SK-N-SH (cell line): ENCODE measurements at regions not wholly inside any gene's neighbourhood (a gene's known extent, or its start where the extent isn't known, plus 50 kb on each side); places are given as distances from the start of the nearest gene placed in this dataset.

ENCODE experiments used
- CTCF ChIA-PET: fragments of 300-600, 350-600 bp; formaldehyde crosslinking; extraction: SDS; loops from one replicate; lab custom pipeline; 2021; lab: Yijun Ruan, JAX
- POLR2A ChIA-PET: fragments of 350-600 bp; sonication (Branson Sonifier 250); formaldehyde crosslinking; extraction: SDS; loops from one replicate; lab custom pipeline; 2020; ENCODE audit warnings: antibody characterized with exemption, inconsistent platforms; lab: Yijun Ruan, JAX
- DNase-seq: peaks from one replicate; pipeline ENCODE4 v3.0.0; 2012
- H2AFZ ChIP-seq: fragments of 200-600 bp; sonication (generic); 2 replicates; pipeline ENCODE4 v1.8.1; 2016; ENCODE audit warnings: antibody characterized with exemption, mild to moderate bottlenecking, low read depth
- H3F3A ChIP-seq: fragments of 200-600 bp; sonication (generic); replicated peaks from 2 replicates; pipeline ENCODE3; 2016; ENCODE audit warnings: antibody characterized with exemption, mild to moderate bottlenecking; ENCODE audit not compliant: insufficient read depth
- H3K27ac ChIP-seq, 2 experiments: fragments of 200-500 bp in 1 of 2; fragments of 200-600 bp in 1 of 2; sonication (Bioruptor generic) in 1 of 2; sonication (generic), shearing (Covaris generic) in 1 of 2; 2 replicates each; pipeline versions ENCODE4 v1.5.1 to v1.6.1; 2014 to 2016; ENCODE audit warnings: low read depth in 2 of 2, inconsistent platforms in 1 of 2, low read length in 1 of 2, mild to moderate bottlenecking in 1 of 2, mixed read lengths in 1 of 2
- H3K27me3 ChIP-seq: fragments of 200-600 bp; sonication (generic), shearing (Covaris generic); 2 replicates; pipeline ENCODE4 v1.6.1; 2016; ENCODE audit warnings: mixed run types; ENCODE audit not compliant: insufficient read depth
- H3K36me3 ChIP-seq, 2 experiments: fragments of 200-500 bp in 1 of 2; fragments of 200-600 bp in 1 of 2; sonication (Bioruptor generic) in 1 of 2; sonication (generic) in 1 of 2; replicated peaks in 1 of 2; 2 replicates each; pipeline versions ENCODE3 to v1.5.1; 2014 to 2016; ENCODE audit warnings: low read length in 1 of 2, mild to moderate bottlenecking in 1 of 2; ENCODE audit not compliant: insufficient read depth in 2 of 2, control insufficient read depth in 1 of 2
- H3K4me1 ChIP-seq, 2 experiments: fragments of 200-500 bp in 1 of 2; fragments of 200-600 bp in 1 of 2; sonication (Bioruptor generic) in 1 of 2; sonication (generic), shearing (Covaris generic) in 1 of 2; 2 replicates each; pipeline versions ENCODE4 v1.5.1 to v1.6.1; 2014 to 2016; ENCODE audit warnings: low read depth in 1 of 2, low read length in 1 of 2, mixed run types in 1 of 2; ENCODE audit not compliant: insufficient read depth in 2 of 2, control insufficient read depth in 1 of 2
- H3K4me2 ChIP-seq: fragments of 200-600 bp; sonication (generic), shearing (Covaris generic); 2 replicates; pipeline ENCODE4 v1.6.1; 2017; ENCODE audit warnings: mixed run types
- H3K4me3 ChIP-seq, 2 experiments: fragments of 200-500 bp in 1 of 2; fragments of 200-600 bp in 1 of 2; sonication (Bioruptor generic) in 1 of 2; sonication (generic), shearing (Covaris generic) in 1 of 2; 2 replicates each; pipeline versions ENCODE4 v1.5.1 to v1.8.1; 2014 to 2016; ENCODE audit warnings: low read depth in 2 of 2, inconsistent platforms in 1 of 2, low read length in 1 of 2, mild to moderate bottlenecking in 1 of 2, mixed read lengths in 1 of 2, moderate library complexity in 1 of 2
- H3K79me2 ChIP-seq: fragments of 200-600 bp; sonication (generic); 2 replicates; pipeline ENCODE4 v1.8.1; 2017; ENCODE audit warnings: mild to moderate bottlenecking; ENCODE audit not compliant: insufficient read depth
- H3K9ac ChIP-seq: fragments of 200-600 bp; sonication (generic); 2 replicates; pipeline ENCODE4 v1.6.1; 2017; ENCODE audit warnings: mixed run types
- H3K9me2 ChIP-seq: fragments of 200-600 bp; sonication (generic); 2 replicates; pipeline ENCODE4 v1.6.1; 2017; ENCODE audit warnings: mixed run types
- H3K9me3 ChIP-seq: fragments of 200-600 bp; sonication (generic); 2 replicates; pipeline ENCODE4 v1.6.1; 2017; ENCODE audit warnings: mixed run types, mild to moderate bottlenecking, moderate library complexity
- H4K20me1 ChIP-seq: fragments of 200-600 bp; sonication (generic); 2 replicates; pipeline ENCODE4 v1.6.1; 2017; ENCODE audit warnings: mild to moderate bottlenecking, mixed run types; ENCODE audit not compliant: insufficient read depth
- CHD2 ChIP-seq: fragments of 150-350 bp; IDR thresholded peaks from 2 replicates; pipeline ENCODE4 v1.6.1; 2018; ENCODE audit warnings: low read length; ENCODE audit not compliant: partially characterized antibody
- CTCF ChIP-seq: fragments of 200-600 bp; sonication (generic); IDR thresholded peaks from 2 replicates; pipeline ENCODE4 v1.6.1; 2017; ENCODE audit warnings: antibody characterized with exemption, mild to moderate bottlenecking, moderate library complexity
- ELF1 ChIP-seq: IDR thresholded peaks from 2 replicates; pipeline ENCODE4 v1.4.0; 2012
- EP300 ChIP-seq, 2 experiments: IDR thresholded peaks; 2 replicates each; pipeline versions ENCODE4 v1.4.0 to v1.6.1; 2012; ENCODE audit warnings: borderline replicate concordance in 1 of 2, low read depth in 1 of 2, low read length in 1 of 2
- EZH2phosphoT487 ChIP-seq: fragments of 200-600 bp; sonication (generic); IDR thresholded peaks from 2 replicates; pipeline ENCODE4 v1.6.1; 2017; ENCODE audit warnings: low read depth, mixed run types, mild to moderate bottlenecking, antibody characterized with exemption, moderate library complexity, borderline replicate concordance
- FOXJ3 ChIP-seq: sonication (generic); formaldehyde crosslinking; IDR thresholded peaks from 2 replicates; pipeline ENCODE4 v1.5.1; 2020; ENCODE audit warnings: mild to moderate bottlenecking, missing genetic modification reagents
- GABPA ChIP-seq: IDR thresholded peaks from 2 replicates; pipeline ENCODE4 v1.4.0; 2012; ENCODE audit warnings: low read depth, mild to moderate bottlenecking
- GATA2 ChIP-seq: sonication (generic); formaldehyde crosslinking; IDR thresholded peaks from 2 replicates; pipeline ENCODE4 v1.5.0; 2020; ENCODE audit warnings: mild to moderate bottlenecking, missing genetic modification reagents
- IRF3 ChIP-seq: fragments of 150-350 bp; IDR thresholded peaks from 2 replicates; pipeline ENCODE4 v1.6.1; 2016; ENCODE audit warnings: mild to moderate bottlenecking, low read depth, low read length
- MEF2A ChIP-seq: IDR thresholded peaks from 2 replicates; pipeline ENCODE4 v1.4.0; 2012; ENCODE audit warnings: low read depth, borderline replicate concordance
- POLR2AphosphoS5 ChIP-seq: IDR thresholded peaks from 2 replicates; pipeline ENCODE4 v1.6.1; 2012; ENCODE audit warnings: low read depth, low read length
- RCOR1 ChIP-seq: fragments of 150-350 bp; IDR thresholded peaks from 2 replicates; pipeline ENCODE4 v1.6.1; 2017; ENCODE audit warnings: antibody characterized with exemption, low read length
- RFX5 ChIP-seq: IDR thresholded peaks from 2 replicates; pipeline ENCODE4 v1.6.1; 2012; ENCODE audit warnings: mild to moderate bottlenecking, improper control_type of control experiment, low read length
- SIN3A ChIP-seq: IDR thresholded peaks from 2 replicates; pipeline ENCODE4 v1.6.1; 2012; ENCODE audit warnings: low read depth, mild to moderate bottlenecking, low read length, moderate library complexity, borderline replicate concordance
- SMC3 ChIP-seq: IDR thresholded peaks from 2 replicates; pipeline ENCODE4 v1.6.1; 2012; ENCODE audit warnings: low read depth, low read length, improper control_type of control experiment
- TAF1 ChIP-seq: IDR thresholded peaks from 2 replicates; pipeline ENCODE4 v1.6.1; 2012; ENCODE audit warnings: low read depth, mild to moderate bottlenecking, low read length, moderate library complexity, borderline replicate concordance
- TCF12 ChIP-seq: IDR thresholded peaks from 2 replicates; pipeline ENCODE4 v1.4.0; 2012
- TEAD4 ChIP-seq: IDR thresholded peaks from 2 replicates; pipeline ENCODE4 v1.4.0; 2012; ENCODE audit warnings: mild to moderate bottlenecking, borderline replicate concordance; ENCODE audit not compliant: insufficient read depth
- YY1 ChIP-seq: IDR thresholded peaks from 2 replicates; pipeline ENCODE4 v1.4.0; 2012; ENCODE audit warnings: low read depth, mild to moderate bottlenecking
- WGBS: methylation state at CpG from one replicate; pipeline ENCODE4 v1.1.6; 2017; ENCODE audit warnings: low lambda C conversion rate; 5-methylcytosine and 5-hydroxymethylcytosine counted together
- TF ChIP-seq, protein P1 (sequence below): IDR thresholded peaks from 2 replicates; pipeline ENCODE4 v1.4.0; 2012; ENCODE audit warnings: low read depth, borderline replicate concordance
- TF ChIP-seq, protein P2 (sequence below): IDR thresholded peaks from 2 replicates; pipeline ENCODE4 v1.4.0; 2012; ENCODE audit warnings: low read depth, borderline replicate concordance
- TF ChIP-seq, protein P3 (sequence below): IDR thresholded peaks from 2 replicates; pipeline ENCODE4 v1.4.0; 2012; ENCODE audit warnings: low read depth
- TF ChIP-seq, protein P4 (sequence below): fragments of 150-350 bp; IDR thresholded peaks from 2 replicates; pipeline ENCODE4 v1.6.1; 2017; ENCODE audit warnings: antibody characterized with exemption, low read length, low read depth, borderline replicate concordance

GRCh38 chr21:16213518-16213917 is 483.7 kb downstream of the USP25 start:
- no peaks in the 10 kb centered on the region for H3K27me3 ChIP-seq
- H3K36me3 ChIP-seq, result no peaks in the 10 kb centered on the region
- H3K4me2 ChIP-seq, result no peak overlapping the region
- 48% methylated on average over 3 of the region's 3 CpGs for WGBS
- H3F3A ChIP-seq, result no peaks in the 10 kb centered on the region
- no peak overlapping the region for H3K27ac ChIP-seq
- no peaks in the 10 kb centered on the region for H3K9me3 ChIP-seq
- TF ChIP-seq YY1 (no peak), EZH2phosphoT487 (no peak), SMC3 (no peak), GATA2 (CRISPR knock-in tag) (no peak), ELF1 (no peak), EP300 (IDR thresholded peaks at IDR 0.05; ENCODE audit: borderline replicate concordance in 1 of 2, low read depth in 1 of 2, low read length in 1 of 2) (no peak), RFX5 (no peak), POLR2AphosphoS5 (no peak), TCF12 (no peak), SIN3A (no peak), MEF2A (no peak), RCOR1 (no peak), FOXJ3 (CRISPR knock-in tag) (no peak), GABPA (no peak)
- TF ChIP-seq, protein P1, sequence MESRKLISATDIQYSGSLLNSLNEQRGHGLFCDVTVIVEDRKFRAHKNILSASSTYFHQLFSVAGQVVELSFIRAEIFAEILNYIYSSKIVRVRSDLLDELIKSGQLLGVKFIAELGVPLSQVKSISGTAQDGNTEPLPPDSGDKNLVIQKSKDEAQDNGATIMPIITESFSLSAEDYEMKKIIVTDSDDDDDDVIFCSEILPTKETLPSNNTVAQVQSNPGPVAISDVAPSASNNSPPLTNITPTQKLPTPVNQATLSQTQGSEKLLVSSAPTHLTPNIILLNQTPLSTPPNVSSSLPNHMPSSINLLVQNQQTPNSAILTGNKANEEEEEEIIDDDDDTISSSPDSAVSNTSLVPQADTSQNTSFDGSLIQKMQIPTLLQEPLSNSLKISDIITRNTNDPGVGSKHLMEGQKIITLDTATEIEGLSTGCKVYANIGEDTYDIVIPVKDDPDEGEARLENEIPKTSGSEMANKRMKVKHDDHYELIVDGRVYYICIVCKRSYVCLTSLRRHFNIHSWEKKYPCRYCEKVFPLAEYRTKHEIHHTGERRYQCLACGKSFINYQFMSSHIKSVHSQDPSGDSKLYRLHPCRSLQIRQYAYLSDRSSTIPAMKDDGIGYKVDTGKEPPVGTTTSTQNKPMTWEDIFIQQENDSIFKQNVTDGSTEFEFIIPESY, result no peak
- TF ChIP-seq, protein P2, sequence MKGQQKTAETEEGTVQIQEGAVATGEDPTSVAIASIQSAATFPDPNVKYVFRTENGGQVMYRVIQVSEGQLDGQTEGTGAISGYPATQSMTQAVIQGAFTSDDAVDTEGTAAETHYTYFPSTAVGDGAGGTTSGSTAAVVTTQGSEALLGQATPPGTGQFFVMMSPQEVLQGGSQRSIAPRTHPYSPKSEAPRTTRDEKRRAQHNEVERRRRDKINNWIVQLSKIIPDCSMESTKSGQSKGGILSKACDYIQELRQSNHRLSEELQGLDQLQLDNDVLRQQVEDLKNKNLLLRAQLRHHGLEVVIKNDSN, result no peak
- TF ChIP-seq, protein P3, sequence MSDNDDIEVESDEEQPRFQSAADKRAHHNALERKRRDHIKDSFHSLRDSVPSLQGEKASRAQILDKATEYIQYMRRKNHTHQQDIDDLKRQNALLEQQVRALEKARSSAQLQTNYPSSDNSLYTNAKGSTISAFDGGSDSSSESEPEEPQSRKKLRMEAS, result no peak
- H2AFZ ChIP-seq, result no peak overlapping the region
- H4K20me1 ChIP-seq, result no peaks in the 10 kb centered on the region
- no peaks in the 10 kb centered on the region for H3K4me1 ChIP-seq
- H3K9me2 ChIP-seq, result no peaks in the 10 kb centered on the region
- no peak overlapping the region for H3K4me3 ChIP-seq
- ChIA-PET POLR2A (no interaction called here), CTCF (no interaction called here)
- no peaks in the 10 kb centered on the region for H3K79me2 ChIP-seq
- no peak for DNase-seq
- no peak overlapping the region for H3K9ac ChIP-seq

- Histone ChIP-seq H3F3A (no peaks in the 10 kb centered on the region), H3K4me3 (no peak overlapping the region), H3K4me1 (no peaks in the 10 kb centered on the region), H3K79me2 (no peaks in the 10 kb centered on the region)
- TF ChIP-seq IRF3 (no peak), EP300 (IDR thresholded peaks at IDR 0.05; ENCODE audit: borderline replicate concordance in 1 of 2, low read depth in 1 of 2, low read length in 1 of 2) (no peak), TEAD4 (no peak), CTCF (no peak), MEF2A (no peak), TAF1 (no peak), ELF1 (no peak), CHD2 (no peak), FOXJ3 (CRISPR knock-in tag) (no peak)
- TF ChIP-seq, protein P4, sequence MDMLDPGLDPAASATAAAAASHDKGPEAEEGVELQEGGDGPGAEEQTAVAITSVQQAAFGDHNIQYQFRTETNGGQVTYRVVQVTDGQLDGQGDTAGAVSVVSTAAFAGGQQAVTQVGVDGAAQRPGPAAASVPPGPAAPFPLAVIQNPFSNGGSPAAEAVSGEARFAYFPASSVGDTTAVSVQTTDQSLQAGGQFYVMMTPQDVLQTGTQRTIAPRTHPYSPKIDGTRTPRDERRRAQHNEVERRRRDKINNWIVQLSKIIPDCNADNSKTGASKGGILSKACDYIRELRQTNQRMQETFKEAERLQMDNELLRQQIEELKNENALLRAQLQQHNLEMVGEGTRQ, result no peak
- TF ChIP-seq, all 33 proteins: peak for 0
- H2AFZ ChIP-seq, result no peak overlapping the region
- H3K9me3 ChIP-seq, result no peaks in the 10 kb centered on the region
- 45% methylated on average over 2 of the region's 2 CpGs for WGBS
- H3K27ac ChIP-seq, result no peak overlapping the region
- H3K27me3 ChIP-seq, result no peaks in the 10 kb centered on the region
- no peak for DNase-seq
- H3K4me2 ChIP-seq, result no peak overlapping the region
- ChIA-PET CTCF (interaction anchor here (0.6 to 1.2 kb wide), 2 partner anchors 14 to 133 kb away, joined by 3 read pairs; no protein-coding TSS in a partner anchor), POLR2A (no interaction called here)
- no peak overlapping the region for H3K9ac ChIP-seq
- H3K9me2 ChIP-seq, result no peaks in the 10 kb centered on the region
- no peaks in the 10 kb centered on the region for H4K20me1 ChIP-seq
- H3K36me3 ChIP-seq, result no peaks in the 10 kb centered on the region
Observed at GRCh38 chr21:16215193-16215592, 485.4 kb downstream of the USP25 start.
